ENCODE measurements at regions not wholly inside any gene's neighbourhood (a gene's known extent, or its start where the extent isn't known, plus 50 kb on each side); places are given as distances from the start of the nearest gene placed in this dataset.
"Not testable (repeated sequence)": the region's sequence is repeated elsewhere in the genome, so short reads cannot be mapped to it uniquely, and the experiment has no call there.

DNA sequence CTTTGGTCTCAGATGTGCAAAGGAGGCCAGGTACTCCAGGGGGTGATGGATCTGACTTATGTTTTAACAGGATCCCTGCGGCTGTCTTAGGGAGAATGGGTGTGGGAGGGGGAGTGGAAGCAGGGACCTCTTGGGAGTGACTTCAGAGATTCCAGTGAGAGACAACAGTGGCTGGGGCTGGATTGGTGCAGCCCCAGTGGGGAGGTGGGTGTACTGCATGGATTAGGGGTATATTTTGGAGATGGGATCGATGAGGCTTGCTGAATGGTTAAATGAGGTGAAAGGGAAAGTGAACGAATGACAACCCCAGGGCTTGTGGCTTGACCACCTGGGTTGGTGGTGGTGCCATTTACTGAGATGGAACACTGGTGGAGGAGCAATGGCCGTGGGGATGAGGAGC is 211.0 kb downstream of the ATP6V0E2 start:
- not testable (repeated sequence) for H3K27ac ChIP-seq (ENCODE audit: low read depth, low read length, severe bottlenecking); H3K4me1 ChIP-seq (ENCODE audit: control insufficient read depth, insufficient read depth, low read length, poor library complexity, severe bottlenecking); H3K9me3 ChIP-seq (ENCODE audit: control insufficient read depth, low read length); H3K4me3 ChIP-seq (ENCODE audit: extremely low read depth, insufficient read depth, low read length, poor library complexity, severe bottlenecking); H3K36me3 ChIP-seq (ENCODE audit: control insufficient read depth, insufficient read depth, low read length)
- 84 to 85% methylated on average over 3 of the region's 4 CpGs for WGBS, 2 experiments (ENCODE audit: insufficient coverage in 2 of 2)

GRCh38 chr7:150087478-150087877 is 213.7 kb downstream of the ATP6V0E2 start:
- WGBS, 2 experiments (ENCODE audit: insufficient coverage in 2 of 2), result 80 to 88% methylated on average over 3 of the region's 4 CpGs
- H3K4me1 ChIP-seq (ENCODE audit: control insufficient read depth, insufficient read depth, low read length, poor library complexity, severe bottlenecking); H3K4me3 ChIP-seq (ENCODE audit: extremely low read depth, insufficient read depth, low read length, poor library complexity, severe bottlenecking); H3K36me3 ChIP-seq (ENCODE audit: control insufficient read depth, insufficient read depth, low read length); H3K9me3 ChIP-seq (ENCODE audit: control insufficient read depth, low read length); H3K27ac ChIP-seq (ENCODE audit: low read depth, low read length, severe bottlenecking): not testable (repeated sequence)

DNA sequence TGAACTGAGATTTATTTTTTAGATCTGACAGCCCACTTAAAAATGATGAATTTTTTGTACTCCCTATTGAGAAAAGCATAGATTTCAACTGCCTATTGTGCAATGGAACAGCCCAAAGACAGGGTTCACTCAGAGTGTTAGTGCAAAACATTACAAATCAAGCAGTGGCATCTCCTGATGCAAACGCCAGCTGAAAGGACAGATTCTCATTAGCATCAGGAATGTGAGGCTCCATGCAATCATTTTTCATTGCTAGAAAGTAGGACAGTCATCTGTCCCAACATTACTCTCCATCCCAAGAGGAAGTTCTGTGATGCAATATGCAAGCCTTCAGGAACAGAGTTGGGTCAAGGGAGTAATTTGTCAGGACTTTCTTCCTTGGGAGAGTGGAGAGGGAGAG is 215.4 kb downstream of the ATP6V0E2 start:
- not testable (repeated sequence) for H3K27ac ChIP-seq (ENCODE audit: low read depth, low read length, severe bottlenecking); H3K36me3 ChIP-seq (ENCODE audit: control insufficient read depth, insufficient read depth, low read length); H3K9me3 ChIP-seq (ENCODE audit: control insufficient read depth, low read length); H3K4me3 ChIP-seq (ENCODE audit: extremely low read depth, insufficient read depth, low read length, poor library complexity, severe bottlenecking); H3K4me1 ChIP-seq (ENCODE audit: control insufficient read depth, insufficient read depth, low read length, poor library complexity, severe bottlenecking)
- WGBS, 2 experiments (ENCODE audit: insufficient coverage in 2 of 2), result no CpG with 5 or more reads among the region's 1 CpG

DNA sequence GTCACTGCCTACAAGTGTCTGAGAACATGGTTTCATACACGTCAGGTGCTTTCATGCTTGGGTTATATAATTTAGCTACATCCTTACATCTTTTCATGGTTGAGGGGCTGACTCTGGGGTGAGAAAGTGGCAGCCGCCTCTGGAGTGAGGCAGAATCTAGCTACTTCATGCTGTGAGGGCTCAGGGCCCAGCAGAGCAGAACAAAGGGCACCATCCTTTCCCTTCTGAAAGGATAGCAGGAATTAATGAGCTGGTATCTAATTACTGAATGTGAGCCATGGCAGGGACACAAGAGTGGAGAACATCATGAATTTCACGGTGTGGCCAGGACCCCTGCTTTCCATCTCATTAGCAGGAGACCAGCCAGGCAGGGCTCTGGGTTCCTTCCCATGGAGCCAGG is 217.0 kb downstream of the ATP6V0E2 start:
- not testable (repeated sequence) for H3K36me3 ChIP-seq (ENCODE audit: control insufficient read depth, insufficient read depth, low read length); H3K4me1 ChIP-seq (ENCODE audit: control insufficient read depth, insufficient read depth, low read length, poor library complexity, severe bottlenecking); H3K27ac ChIP-seq (ENCODE audit: low read depth, low read length, severe bottlenecking); H3K9me3 ChIP-seq (ENCODE audit: control insufficient read depth, low read length); H3K4me3 ChIP-seq (ENCODE audit: extremely low read depth, insufficient read depth, low read length, poor library complexity, severe bottlenecking)
- no CpG with 5 or more reads among the region's 3 CpGs for WGBS, 2 experiments (ENCODE audit: insufficient coverage in 2 of 2)

GRCh38 chr7:150093897-150094296 is 220.1 kb downstream of the ATP6V0E2 start:
- not testable (repeated sequence) for H3K9me3 ChIP-seq (ENCODE audit: control insufficient read depth, low read length); H3K4me1 ChIP-seq (ENCODE audit: control insufficient read depth, insufficient read depth, low read length, poor library complexity, severe bottlenecking); H3K4me3 ChIP-seq (ENCODE audit: extremely low read depth, insufficient read depth, low read length, poor library complexity, severe bottlenecking); H3K36me3 ChIP-seq (ENCODE audit: control insufficient read depth, insufficient read depth, low read length); H3K27ac ChIP-seq (ENCODE audit: low read depth, low read length, severe bottlenecking)
- 26 to 100% methylated on average over 1 to 3 of the region's 6 CpGs for WGBS, 2 experiments (ENCODE audit: insufficient coverage in 2 of 2)

DNA sequence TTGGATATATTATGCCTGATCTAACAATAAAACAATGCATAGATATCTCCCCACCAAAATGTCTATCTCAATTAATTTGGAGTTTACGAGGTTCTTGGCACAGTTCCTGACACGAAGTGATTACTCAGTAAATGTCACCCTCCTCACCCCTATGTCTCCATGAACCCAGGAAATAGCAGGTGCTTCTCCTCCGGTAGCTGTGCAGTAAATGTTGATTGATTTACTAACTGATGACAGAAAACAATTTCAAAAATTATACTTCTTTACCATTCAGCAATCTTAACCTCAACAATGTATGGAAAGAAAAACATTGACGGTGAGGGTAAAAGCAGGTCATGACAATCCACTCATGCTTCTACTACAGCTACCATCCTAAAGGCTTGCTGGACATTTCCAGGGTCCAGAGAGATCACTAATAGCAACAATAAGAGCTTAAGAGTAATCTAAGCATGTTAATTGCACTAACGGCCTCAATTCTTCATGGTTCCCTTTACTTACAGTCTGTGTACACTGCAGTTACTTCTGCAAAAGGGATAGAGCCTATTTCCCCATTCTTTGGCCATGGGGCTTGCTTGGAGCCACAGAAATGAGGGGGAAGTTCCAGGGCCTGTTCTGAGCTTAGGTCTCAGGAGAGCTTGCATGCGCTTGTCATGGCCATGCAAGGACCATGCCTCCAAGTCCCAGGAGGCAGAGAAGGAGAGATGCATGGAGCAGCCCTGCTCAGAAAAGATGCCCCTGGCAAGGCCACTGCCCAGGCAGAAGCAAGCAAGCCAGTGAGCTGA is 222.6 kb downstream of the ATP6V0E2 start:
- not testable (repeated sequence) for H3K4me3 ChIP-seq (ENCODE audit: extremely low read depth, insufficient read depth, low read length, poor library complexity, severe bottlenecking); H3K27ac ChIP-seq (ENCODE audit: low read depth, low read length, severe bottlenecking); H3K36me3 ChIP-seq (ENCODE audit: control insufficient read depth, insufficient read depth, low read length); H3K4me1 ChIP-seq (ENCODE audit: control insufficient read depth, insufficient read depth, low read length, poor library complexity, severe bottlenecking); H3K9me3 ChIP-seq (ENCODE audit: control insufficient read depth, low read length)
- WGBS, 2 experiments (ENCODE audit: insufficient coverage in 2 of 2), result 84 to 87% methylated on average over 3 to 4 of the region's 6 CpGs

DNA sequence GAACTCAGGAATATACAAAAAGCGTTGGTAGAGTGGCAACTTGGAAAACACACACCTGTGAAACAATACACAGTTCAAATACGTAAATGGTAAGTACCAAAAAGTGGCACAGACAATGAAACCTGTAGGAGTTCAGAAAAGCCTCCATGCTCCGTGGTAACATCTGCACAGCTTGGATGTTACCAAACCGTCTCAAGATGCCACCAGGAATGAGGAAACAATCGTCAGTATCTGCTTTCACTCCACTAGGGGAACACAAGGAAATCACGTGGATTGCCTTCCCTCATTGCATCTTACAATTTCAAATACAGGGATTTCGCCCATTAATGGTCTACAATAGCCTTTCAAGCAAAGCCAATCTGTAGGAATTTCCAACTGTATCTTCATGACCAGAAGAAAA is 224.6 kb upstream of the LRRC61 start:
- H3K36me3 ChIP-seq (ENCODE audit: control insufficient read depth, insufficient read depth, low read length); H3K9me3 ChIP-seq (ENCODE audit: control insufficient read depth, low read length); H3K27ac ChIP-seq (ENCODE audit: low read depth, low read length, severe bottlenecking); H3K4me3 ChIP-seq (ENCODE audit: extremely low read depth, insufficient read depth, low read length, poor library complexity, severe bottlenecking); H3K4me1 ChIP-seq (ENCODE audit: control insufficient read depth, insufficient read depth, low read length, poor library complexity, severe bottlenecking): not testable (repeated sequence)
- no CpG with 5 or more reads among the region's 7 CpGs for WGBS, 2 experiments (ENCODE audit: insufficient coverage in 2 of 2)

DNA sequence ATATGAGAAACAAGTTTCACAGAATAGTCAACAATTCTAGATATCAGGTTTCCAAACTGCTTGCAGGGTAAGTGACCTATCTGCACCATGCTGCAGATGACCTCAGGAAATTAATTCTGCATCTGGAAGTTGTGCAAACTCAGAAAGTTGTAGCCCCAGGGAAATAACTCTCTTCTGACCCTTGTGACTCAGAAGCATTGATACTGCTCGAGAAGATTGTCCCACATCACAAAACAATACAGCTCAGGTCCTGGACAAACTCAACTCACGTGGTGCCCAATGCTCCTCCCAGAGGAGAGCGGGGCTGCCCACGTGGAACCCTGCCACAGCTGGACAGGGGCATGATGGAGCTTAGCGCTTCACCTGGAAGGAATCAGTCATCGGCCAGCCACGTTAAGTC is 221.9 kb upstream of the LRRC61 start:
- not testable (repeated sequence) for H3K36me3 ChIP-seq (ENCODE audit: control insufficient read depth, insufficient read depth, low read length); H3K4me3 ChIP-seq (ENCODE audit: extremely low read depth, insufficient read depth, low read length, poor library complexity, severe bottlenecking); H3K4me1 ChIP-seq (ENCODE audit: control insufficient read depth, insufficient read depth, low read length, poor library complexity, severe bottlenecking); H3K27ac ChIP-seq (ENCODE audit: low read depth, low read length, severe bottlenecking); H3K9me3 ChIP-seq (ENCODE audit: control insufficient read depth, low read length)
- 77% methylated on average over 3 of the region's 7 CpGs; no CpG with 5 or more reads in 1 of the 2 experiments for WGBS, 2 experiments (ENCODE audit: insufficient coverage in 2 of 2)

DNA sequence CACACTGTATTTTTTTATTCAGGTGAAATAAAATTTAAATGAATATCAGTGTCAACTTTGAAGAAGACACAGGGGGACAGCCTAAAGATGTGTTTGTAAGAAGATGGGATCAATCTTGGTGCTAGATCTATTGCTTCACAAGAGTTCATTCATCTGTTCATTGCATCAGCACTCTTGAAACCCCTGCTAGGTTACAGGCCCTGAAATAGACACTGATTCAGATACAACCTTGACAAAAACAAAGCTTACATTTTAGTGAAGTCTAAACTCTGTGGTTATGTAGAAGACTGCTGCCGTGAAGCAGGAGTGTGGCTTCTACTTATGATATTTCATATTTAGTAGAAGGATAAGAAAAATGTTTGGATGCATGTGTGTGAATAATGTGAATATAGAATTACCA is 215.9 kb upstream of the LRRC61 start:
- WGBS, 2 experiments (ENCODE audit: insufficient coverage in 2 of 2), result no CpG with 5 or more reads among the region's 1 CpG
- not testable (repeated sequence) for H3K4me1 ChIP-seq (ENCODE audit: control insufficient read depth, insufficient read depth, low read length, poor library complexity, severe bottlenecking); H3K9me3 ChIP-seq (ENCODE audit: control insufficient read depth, low read length); H3K27ac ChIP-seq (ENCODE audit: low read depth, low read length, severe bottlenecking); H3K36me3 ChIP-seq (ENCODE audit: control insufficient read depth, insufficient read depth, low read length); H3K4me3 ChIP-seq (ENCODE audit: extremely low read depth, insufficient read depth, low read length, poor library complexity, severe bottlenecking)

- H3K36me3 ChIP-seq (ENCODE audit: control insufficient read depth, insufficient read depth, low read length); H3K27ac ChIP-seq (ENCODE audit: low read depth, low read length, severe bottlenecking); H3K4me1 ChIP-seq (ENCODE audit: control insufficient read depth, insufficient read depth, low read length, poor library complexity, severe bottlenecking); H3K4me3 ChIP-seq (ENCODE audit: extremely low read depth, insufficient read depth, low read length, poor library complexity, severe bottlenecking); H3K9me3 ChIP-seq (ENCODE audit: control insufficient read depth, low read length): not testable (repeated sequence)
- no CpG with 5 or more reads among the region's 5 CpGs for WGBS, 2 experiments (ENCODE audit: insufficient coverage in 2 of 2)
Observed at GRCh38 chr7:150110375-150110820, 212.8 kb upstream of the LRRC61 start.

DNA sequence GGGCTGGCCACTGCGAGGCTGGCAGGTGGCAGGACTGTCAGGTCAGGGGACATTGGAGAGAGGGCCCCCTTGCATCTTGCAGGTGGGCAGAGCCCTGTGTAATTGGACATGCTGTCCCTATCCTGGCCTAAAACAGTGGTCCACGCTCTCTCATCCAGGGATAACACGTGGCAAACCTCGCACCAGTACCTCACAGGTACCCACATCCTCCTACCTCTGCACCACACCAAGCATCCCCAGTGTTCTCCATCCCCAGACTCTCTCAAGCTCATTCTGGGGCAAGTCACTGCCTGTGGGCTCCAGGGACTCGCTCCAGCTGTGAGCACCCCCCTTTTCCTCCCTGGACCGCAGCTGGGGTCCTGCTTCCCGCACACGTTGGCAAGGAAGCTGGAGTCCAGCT is 212.3 kb upstream of the LRRC61 start:
- WGBS, 2 experiments (ENCODE audit: insufficient coverage in 2 of 2), result 85% methylated on average over 3 of the region's 8 CpGs; no CpG with 5 or more reads in 1 of the 2 experiments
- H3K4me3 ChIP-seq (ENCODE audit: extremely low read depth, insufficient read depth, low read length, poor library complexity, severe bottlenecking); H3K9me3 ChIP-seq (ENCODE audit: control insufficient read depth, low read length); H3K36me3 ChIP-seq (ENCODE audit: control insufficient read depth, insufficient read depth, low read length); H3K4me1 ChIP-seq (ENCODE audit: control insufficient read depth, insufficient read depth, low read length, poor library complexity, severe bottlenecking); H3K27ac ChIP-seq (ENCODE audit: low read depth, low read length, severe bottlenecking): not testable (repeated sequence)
